Umbilical cord (tissue), 1 donor: ENCODE measurements at regions not wholly inside any gene's neighbourhood (a gene's known extent, or its start where the extent isn't known, plus 50 kb on each side); places are given as distances from the start of the nearest gene placed in this dataset.
"Not testable (repeated sequence)": the region's sequence is repeated elsewhere in the genome, so short reads cannot be mapped to it uniquely, and the experiment has no call there.

Experiments used
- DNase-seq: peaks from one replicate; pipeline ENCODE4 v3.0.0-alpha.2; 2015; ENCODE audit warnings: low spot score

DNA sequence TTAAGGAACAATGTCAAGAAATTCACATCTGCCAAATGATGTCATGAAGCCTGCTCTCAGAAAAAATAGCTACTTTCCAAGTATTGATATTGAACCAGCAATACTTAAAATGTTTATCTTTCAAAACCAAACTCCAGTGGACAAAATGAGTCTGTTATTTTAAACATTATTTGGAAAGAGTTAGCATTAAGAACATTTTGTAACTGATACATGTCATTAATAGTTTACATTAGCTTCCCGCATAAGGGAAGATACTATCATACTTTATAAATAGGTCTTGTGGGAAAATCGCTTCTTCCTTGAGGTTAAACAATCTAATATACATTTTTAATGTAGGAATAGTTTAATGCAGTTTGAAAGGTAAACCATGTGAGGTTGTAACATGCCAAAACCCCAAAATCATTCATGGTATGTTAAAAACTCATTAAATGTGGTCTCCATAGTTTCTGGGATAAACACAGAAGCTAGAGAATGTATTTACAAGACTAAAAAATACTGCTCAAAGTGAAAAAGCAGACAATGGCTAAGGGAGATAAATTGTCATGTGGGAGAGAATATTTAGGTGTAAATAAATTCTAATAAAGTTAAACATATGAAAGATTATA is 73.4 kb upstream of the ATP2B1 start:
- DNase-seq: no peak

DNA sequence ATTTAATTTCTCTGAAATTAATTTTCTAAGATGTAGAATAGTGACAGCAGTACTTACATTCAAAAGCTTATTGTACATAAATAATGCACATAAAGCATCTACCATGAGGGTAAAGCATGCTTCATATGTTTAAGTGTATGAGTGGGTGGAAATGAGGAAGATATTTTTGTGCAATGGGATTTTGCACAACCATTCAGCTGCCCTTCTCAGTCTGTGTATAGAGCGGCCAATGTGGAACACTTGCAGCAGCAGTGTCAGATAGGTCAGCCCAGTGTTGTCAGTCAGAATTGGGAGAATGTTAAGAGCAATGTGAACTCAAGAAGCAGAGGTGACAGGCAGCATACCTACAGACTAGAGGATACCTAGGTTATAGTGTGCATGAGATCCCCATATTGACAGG is 72.5 kb upstream of the ATP2B1 start:
- DNase-seq: no peak

DNA sequence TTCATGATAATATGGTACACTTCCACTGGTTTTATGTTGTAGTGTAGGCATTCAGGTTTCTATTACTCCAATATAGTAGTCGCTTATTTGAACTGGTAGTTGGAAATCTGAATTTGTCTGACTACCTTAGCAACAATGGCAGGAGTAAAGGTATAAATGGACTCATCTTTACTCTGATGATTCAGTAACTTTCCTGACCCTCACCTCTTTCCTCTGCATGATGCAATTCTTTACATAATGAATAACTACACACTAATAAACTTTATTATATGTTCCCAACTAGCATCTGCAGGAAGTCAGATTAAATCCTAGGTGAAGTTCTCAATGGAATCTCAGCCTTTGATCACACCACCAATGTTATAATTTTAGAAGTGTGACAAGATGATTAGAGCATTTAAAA is 70.5 kb upstream of the ATP2B1 start:
- no peak for DNase-seq

- no peak for DNase-seq
Measured at GRCh38 chr12:89777733-89778379, 69.2 kb upstream of the ATP2B1 start.

- DNase-seq: no peak
Measured at GRCh38 chr12:89775986-89776365, 67.3 kb upstream of the ATP2B1 start.

GRCh38 chr12:89775063-89775985 is 66.7 kb upstream of the ATP2B1 start:
- DNase-seq: peak; percentile 12

- no peak for DNase-seq
Measured at GRCh38 chr12:89774645-89775044, 66.0 kb upstream of the ATP2B1 start.

DNA sequence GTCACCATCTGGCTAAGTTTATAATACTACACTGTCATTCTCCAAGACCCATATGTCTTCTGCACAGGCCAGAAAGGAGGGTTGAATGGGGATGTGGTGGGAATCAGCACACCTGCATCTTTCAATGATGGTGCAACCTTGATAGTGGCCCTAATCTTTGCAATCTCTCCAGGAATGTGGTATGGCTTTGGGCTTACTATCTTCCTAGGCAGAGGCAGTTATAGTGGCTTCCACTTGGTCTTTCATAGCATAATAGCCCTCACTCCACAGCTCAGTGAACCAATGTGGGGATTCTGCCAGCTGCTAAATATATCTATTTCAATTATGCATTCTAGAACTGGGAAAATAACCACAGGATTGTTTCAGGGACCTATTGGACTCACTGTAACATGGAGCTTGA is 61.8 kb upstream of the ATP2B1 start:
- no peak for DNase-seq

DNA sequence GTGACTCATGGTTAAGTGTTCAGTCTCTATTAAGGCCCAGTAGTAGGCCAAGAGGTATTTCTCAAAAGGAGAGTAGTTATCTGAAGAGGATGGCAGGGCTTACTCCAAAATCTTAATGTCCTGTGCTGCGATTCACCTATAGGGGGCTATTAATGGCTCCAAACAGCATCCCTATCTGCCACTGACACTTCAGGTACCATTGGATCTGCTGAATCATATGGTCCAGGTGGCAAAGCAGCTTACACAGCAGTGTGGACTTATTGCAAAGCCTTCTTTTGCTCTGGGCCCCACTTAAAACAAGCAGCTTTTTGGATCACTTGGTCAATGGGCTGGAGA is 60.8 kb upstream of the ATP2B1 start:
- DNase-seq: no peak

DNA sequence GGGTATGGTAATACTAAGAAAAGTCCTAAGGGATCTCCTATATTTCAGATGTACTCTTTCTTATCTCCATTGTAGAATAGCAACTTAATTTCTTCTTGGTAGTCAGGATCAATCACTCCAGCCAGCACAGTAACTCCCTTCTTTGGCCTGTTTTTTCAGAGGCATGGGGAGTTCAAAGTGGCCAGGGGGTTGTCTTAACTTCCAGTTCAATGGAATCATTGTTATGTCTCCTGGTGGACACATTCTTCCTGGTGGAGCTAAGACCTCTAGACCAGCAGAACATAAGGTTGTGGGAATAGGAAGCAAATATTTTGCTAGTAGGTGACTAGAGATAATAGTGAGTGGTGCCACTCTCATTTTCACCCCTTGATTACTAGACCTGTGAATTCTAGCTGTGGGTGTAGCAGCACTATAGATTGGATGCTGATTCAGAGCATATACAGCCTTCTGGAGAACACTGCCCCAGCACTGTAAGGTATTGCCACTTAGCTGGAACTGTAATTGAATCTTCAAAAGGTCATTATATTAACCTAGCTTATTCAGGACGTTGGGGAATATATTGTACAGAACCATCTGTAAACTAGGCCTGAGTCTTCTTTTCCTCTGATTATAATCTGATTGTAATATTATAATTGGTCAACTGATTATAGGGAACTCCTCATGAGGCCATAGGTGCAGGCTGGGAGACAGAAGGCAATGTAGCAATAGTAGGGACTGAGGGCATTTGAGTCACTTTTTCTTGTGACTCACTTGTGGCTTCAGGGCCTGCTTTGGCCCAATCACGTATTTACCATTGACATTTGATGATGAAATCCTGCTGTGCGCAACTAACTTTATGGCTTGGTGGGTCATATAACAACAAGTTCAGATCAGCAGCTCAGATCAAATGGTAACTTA is 60.2 kb upstream of the ATP2B1 start:
- DNase-seq: no peak

GRCh38 chr12:89765959-89766824 is 57.6 kb upstream of the ATP2B1 start:
- no peak for DNase-seq

DNA sequence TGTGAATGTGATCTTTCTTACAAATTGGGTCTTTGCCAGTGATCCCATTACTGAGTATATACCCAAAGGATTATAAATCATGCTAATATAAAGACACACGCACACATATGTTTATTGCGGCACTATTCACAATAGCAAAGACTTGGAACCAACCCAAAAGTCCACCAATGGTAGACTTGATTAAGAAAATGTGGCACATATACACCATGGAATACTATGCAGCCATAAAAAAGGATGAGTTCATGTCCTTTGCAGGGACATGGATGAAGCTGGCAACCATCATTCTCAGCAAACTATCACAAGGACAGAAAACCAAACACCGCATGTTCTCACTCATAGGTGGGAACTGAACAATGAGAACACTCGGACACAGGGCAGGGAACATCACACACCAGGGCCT is 55.5 kb upstream of the ATP2B1 start:
- DNase-seq: not testable (repeated sequence)

- peak; percentile 25 for DNase-seq
Measured at GRCh38 chr12:89762498-89763170, 54.0 kb upstream of the ATP2B1 start.

- DNase-seq: no peak
Measured at GRCh38 chr12:89760783-89761182, 52.1 kb upstream of the ATP2B1 start.
